HG03469 (cell line): ENCODE measurements at regions not wholly inside any gene's neighbourhood (a gene's known extent, or its start where the extent isn't known, plus 50 kb on each side); places are given as distances from the start of the nearest gene placed in this dataset.

ENCODE experiments used
- ATAC-seq: cut with Tn5 transposase; IDR thresholded peaks from one replicate; pipeline ENCODE4 v1.9.1; 2021; ENCODE audit warnings: mild to moderate bottlenecking, moderate library complexity, moderate number of reproducible peaks; ENCODE audit not compliant: unreplicated experiment

GRCh38 chr16:85541980-85542900 is 70.9 kb upstream of the GSE1 start:
- no peak for ATAC-seq

- ATAC-seq: no peak
Measured at GRCh38 chr16:85543536-85543935, 69.6 kb upstream of the GSE1 start.

- no peak for ATAC-seq
Measured at GRCh38 chr16:85544016-85544415, 69.1 kb upstream of the GSE1 start.

GRCh38 chr16:85544668-85545067 is 68.5 kb upstream of the GSE1 start:
- no peak for ATAC-seq

GRCh38 chr16:85545227-85545818 is 67.8 kb upstream of the GSE1 start:
- no peak for ATAC-seq

- ATAC-seq: no peak
Measured at GRCh38 chr16:85546585-85547447, 66.3 kb upstream of the GSE1 start.

GRCh38 chr16:85548375-85548774 is 64.7 kb upstream of the GSE1 start:
- no peak for ATAC-seq

- ATAC-seq: no peak
Measured at GRCh38 chr16:85549766-85550421, 63.2 kb upstream of the GSE1 start.

GRCh38 chr16:85550422-85550864 is 62.7 kb upstream of the GSE1 start:
- no peak for ATAC-seq

- ATAC-seq: no peak
Measured at GRCh38 chr16:85550953-85551924, 61.9 kb upstream of the GSE1 start.

GRCh38 chr16:85552980-85553435 is 60.1 kb upstream of the GSE1 start:
- ATAC-seq: no peak

GRCh38 chr16:85553436-85554113 is 59.5 kb upstream of the GSE1 start:
- no peak for ATAC-seq

- no peak for ATAC-seq
Measured at GRCh38 chr16:85554114-85554888, 58.8 kb upstream of the GSE1 start.

GRCh38 chr16:85554889-85555718 is 58.0 kb upstream of the GSE1 start:
- no peak for ATAC-seq

- ATAC-seq: no peak
Measured at GRCh38 chr16:85555719-85556455, 57.2 kb upstream of the GSE1 start.

GRCh38 chr16:85556456-85557082 is 56.6 kb upstream of the GSE1 start:
- no peak for ATAC-seq
